Activated T-cell treated with anti-CD3 and anti-CD28 coated beads, Interleukin-2, amount 50 U/mL, for 48 hours (primary cell): ENCODE measurements at regions not wholly inside any gene's neighbourhood (a gene's known extent, or its start where the extent isn't known, plus 50 kb on each side); places are given as distances from the start of the nearest gene placed in this dataset.
"Not testable (repeated sequence)": the region's sequence is repeated elsewhere in the genome, so short reads cannot be mapped to it uniquely, and the experiment has no call there.

Source experiments
- DNase-seq, 2 experiments: peaks; one replicate each; pipeline ENCODE4 v3.0.0-alpha.2; 2020

- DNase-seq: no peak
Measured at GRCh38 chr3:163773136-163773535, 1305.2 kb downstream of the SI start.

GRCh38 chr3:163768048-163768447 lies 1310.2 kb downstream of the SI start:
- no peak for DNase-seq

GRCh38 chr3:163766112-163766511 lies 1312.2 kb downstream of the SI start:
- DNase-seq: no peak

GRCh38 chr3:163753033-163753432 lies 1325.3 kb downstream of the SI start:
- DNase-seq: no peak

GRCh38 chr3:163745204-163745603 lies 1333.1 kb downstream of the SI start:
- DNase-seq: no peak

- no peak for DNase-seq
Measured at GRCh38 chr3:163735394-163735793, 1342.9 kb downstream of the SI start.

- no peak for DNase-seq
Measured at GRCh38 chr3:163730684-163731083, 1347.6 kb downstream of the SI start.

- no peak for DNase-seq
Measured at GRCh38 chr3:163726125-163726524, 1352.2 kb downstream of the SI start.

- no peak for DNase-seq
Measured at GRCh38 chr3:163722405-163722804, 1355.9 kb downstream of the SI start.

- no peak for DNase-seq
Measured at GRCh38 chr3:163721596-163721995, 1356.7 kb downstream of the SI start.

GRCh38 chr3:163717377-163717776 lies 1360.9 kb downstream of the SI start:
- DNase-seq: no peak

GRCh38 chr3:163708428-163708827 lies 1369.9 kb downstream of the SI start:
- no peak for DNase-seq

- no peak for DNase-seq
Measured at GRCh38 chr3:163707659-163708058, 1370.6 kb downstream of the SI start.

GRCh38 chr3:163698221-163698620 lies 1380.1 kb downstream of the SI start:
- DNase-seq: not testable (repeated sequence)

- no peak for DNase-seq
Measured at GRCh38 chr3:163692494-163692893, 1385.8 kb downstream of the SI start.

- DNase-seq: no peak
Measured at GRCh38 chr3:163684651-163685050, 1393.6 kb downstream of the SI start.

GRCh38 chr3:163672954-163673353 lies 1405.3 kb downstream of the SI start:
- no peak for DNase-seq

- no peak for DNase-seq
Measured at GRCh38 chr3:163671201-163671600, 1407.1 kb downstream of the SI start.

- DNase-seq: no peak
Measured at GRCh38 chr3:163664466-163664865, 1413.8 kb downstream of the SI start.

GRCh38 chr3:163657088-163657487 lies 1421.2 kb downstream of the SI start:
- DNase-seq: no peak

GRCh38 chr3:163655021-163655420 lies 1423.3 kb downstream of the SI start:
- no peak for DNase-seq

- DNase-seq: no peak
Measured at GRCh38 chr3:163644172-163644571, 1434.1 kb downstream of the SI start.

GRCh38 chr3:163632722-163633121 lies 1445.6 kb downstream of the SI start:
- DNase-seq: no peak

GRCh38 chr3:163626753-163627152 lies 1451.5 kb downstream of the SI start:
- DNase-seq: no peak

- DNase-seq: no peak
Measured at GRCh38 chr3:163622384-163622783, 1455.9 kb downstream of the SI start.

GRCh38 chr3:163614886-163615285 lies 1463.4 kb downstream of the SI start:
- DNase-seq: no peak
